HCT116 (cell line): ENCODE measurements at regions not wholly inside any gene's neighbourhood (a gene's known extent, or its start where the extent isn't known, plus 50 kb on each side); places are given as distances from the start of the nearest gene placed in this dataset.

Source experiments
- CEBPB ChIP-seq: IDR thresholded peaks from 2 replicates; pipeline ENCODE4 v1.6.1; 2012; ENCODE audit warnings: low read depth
- EZH2 ChIP-seq: fragments of 200-600 bp; sonication (generic); IDR thresholded peaks from 2 replicates; pipeline ENCODE4 v1.6.1; 2017; ENCODE audit warnings: antibody characterized with exemption, mixed run types
- FOSL1 ChIP-seq: IDR thresholded peaks from 2 replicates; pipeline ENCODE4 v1.6.1; 2012; ENCODE audit warnings: low read depth
- POLR2A ChIP-seq: IDR thresholded peaks from 2 replicates; pipeline ENCODE4 v1.7.0; 2011; ENCODE audit warnings: borderline replicate concordance; ENCODE audit not compliant: insufficient read depth, insufficient read length; ENCODE audit errors: extremely low read depth
- POLR2AphosphoS5 ChIP-seq: IDR thresholded peaks from 2 replicates; pipeline ENCODE4 v1.6.1; 2011; ENCODE audit warnings: mild to moderate bottlenecking, low read depth, low read length, moderate library complexity
- RAD21 ChIP-seq: IDR thresholded peaks from 2 replicates; pipeline ENCODE4 v1.6.1; 2012; ENCODE audit warnings: low read depth, mild to moderate bottlenecking
- TF ChIP-seq, protein P1 (sequence below), 3 experiments: fragments of 200-600 bp in 1 of 3; sonication (generic) in 1 of 3; IDR thresholded peaks in 2 of 3; conservative IDR thresholded peaks in 1 of 3; 2 replicates each; pipeline ENCODE4 v1.5.1; 2012 to 2017; ENCODE audit warnings: low read depth in 2 of 3, low read length in 2 of 3, antibody characterized with exemption in 1 of 3, borderline replicate concordance in 1 of 3, control low read depth in 1 of 3, mild to moderate bottlenecking in 1 of 3, mixed read lengths in 1 of 3, mixed run types in 1 of 3, moderate library complexity in 1 of 3; ENCODE audit not compliant: insufficient read depth in 1 of 3
- TF ChIP-seq, protein P2 (sequence below): IDR thresholded peaks from 2 replicates; pipeline ENCODE4 v1.6.1; 2011; ENCODE audit warnings: mild to moderate bottlenecking, low read length, moderate library complexity; ENCODE audit not compliant: insufficient replicate concordance; ENCODE audit errors: extremely low read depth
- TF ChIP-seq, protein P3 (sequence below): IDR thresholded peaks from 2 replicates; pipeline ENCODE4 v1.6.1; 2012
- TF ChIP-seq, protein P4 (sequence below): IDR thresholded peaks from 2 replicates; pipeline ENCODE4 v1.6.1; 2012; ENCODE audit warnings: low read depth

DNA sequence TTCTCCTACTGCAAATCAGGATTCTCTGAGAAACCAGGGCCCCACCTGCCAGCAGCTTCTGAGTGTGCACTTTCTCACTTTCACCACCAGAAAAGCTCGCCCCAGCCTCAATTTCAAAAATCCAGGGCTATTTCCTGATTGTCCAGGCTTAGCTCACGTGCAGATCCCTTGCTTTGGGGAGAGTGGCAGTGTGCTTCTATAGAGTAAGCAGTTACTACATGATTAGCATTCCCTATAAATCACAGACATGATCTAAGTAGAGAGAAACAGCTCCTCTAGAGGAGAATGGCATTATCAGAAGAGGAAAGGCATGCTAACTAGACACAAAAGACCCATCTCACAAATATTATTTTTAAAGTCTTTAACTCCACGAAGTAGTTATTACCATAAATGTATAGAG, 456.0 kb upstream of the PKN2 start:
- TF ChIP-seq POLR2A (no peak), FOSL1 (no peak), RAD21 (no peak), CEBPB (no peak), EZH2 (no peak), POLR2AphosphoS5 (no peak)
- TF ChIP-seq, protein P1, sequence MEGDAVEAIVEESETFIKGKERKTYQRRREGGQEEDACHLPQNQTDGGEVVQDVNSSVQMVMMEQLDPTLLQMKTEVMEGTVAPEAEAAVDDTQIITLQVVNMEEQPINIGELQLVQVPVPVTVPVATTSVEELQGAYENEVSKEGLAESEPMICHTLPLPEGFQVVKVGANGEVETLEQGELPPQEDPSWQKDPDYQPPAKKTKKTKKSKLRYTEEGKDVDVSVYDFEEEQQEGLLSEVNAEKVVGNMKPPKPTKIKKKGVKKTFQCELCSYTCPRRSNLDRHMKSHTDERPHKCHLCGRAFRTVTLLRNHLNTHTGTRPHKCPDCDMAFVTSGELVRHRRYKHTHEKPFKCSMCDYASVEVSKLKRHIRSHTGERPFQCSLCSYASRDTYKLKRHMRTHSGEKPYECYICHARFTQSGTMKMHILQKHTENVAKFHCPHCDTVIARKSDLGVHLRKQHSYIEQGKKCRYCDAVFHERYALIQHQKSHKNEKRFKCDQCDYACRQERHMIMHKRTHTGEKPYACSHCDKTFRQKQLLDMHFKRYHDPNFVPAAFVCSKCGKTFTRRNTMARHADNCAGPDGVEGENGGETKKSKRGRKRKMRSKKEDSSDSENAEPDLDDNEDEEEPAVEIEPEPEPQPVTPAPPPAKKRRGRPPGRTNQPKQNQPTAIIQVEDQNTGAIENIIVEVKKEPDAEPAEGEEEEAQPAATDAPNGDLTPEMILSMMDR (IDR thresholded peaks at IDR 0.05 in 2 of 3, conservative IDR thresholded peaks at IDR 0.05 in 1 of 3; ENCODE audit: borderline replicate concordance in 1 of 3, insufficient read depth in 1 of 3, low read depth in 2 of 3, low read length in 2 of 3): peak in 2 of 3 experiments; percentile 20 to 42; a peak in 3 of 6 replicates
- TF ChIP-seq, protein P2, sequence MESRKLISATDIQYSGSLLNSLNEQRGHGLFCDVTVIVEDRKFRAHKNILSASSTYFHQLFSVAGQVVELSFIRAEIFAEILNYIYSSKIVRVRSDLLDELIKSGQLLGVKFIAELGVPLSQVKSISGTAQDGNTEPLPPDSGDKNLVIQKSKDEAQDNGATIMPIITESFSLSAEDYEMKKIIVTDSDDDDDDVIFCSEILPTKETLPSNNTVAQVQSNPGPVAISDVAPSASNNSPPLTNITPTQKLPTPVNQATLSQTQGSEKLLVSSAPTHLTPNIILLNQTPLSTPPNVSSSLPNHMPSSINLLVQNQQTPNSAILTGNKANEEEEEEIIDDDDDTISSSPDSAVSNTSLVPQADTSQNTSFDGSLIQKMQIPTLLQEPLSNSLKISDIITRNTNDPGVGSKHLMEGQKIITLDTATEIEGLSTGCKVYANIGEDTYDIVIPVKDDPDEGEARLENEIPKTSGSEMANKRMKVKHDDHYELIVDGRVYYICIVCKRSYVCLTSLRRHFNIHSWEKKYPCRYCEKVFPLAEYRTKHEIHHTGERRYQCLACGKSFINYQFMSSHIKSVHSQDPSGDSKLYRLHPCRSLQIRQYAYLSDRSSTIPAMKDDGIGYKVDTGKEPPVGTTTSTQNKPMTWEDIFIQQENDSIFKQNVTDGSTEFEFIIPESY: no peak
- TF ChIP-seq, protein P3, sequence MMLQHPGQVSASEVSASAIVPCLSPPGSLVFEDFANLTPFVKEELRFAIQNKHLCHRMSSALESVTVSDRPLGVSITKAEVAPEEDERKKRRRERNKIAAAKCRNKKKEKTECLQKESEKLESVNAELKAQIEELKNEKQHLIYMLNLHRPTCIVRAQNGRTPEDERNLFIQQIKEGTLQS: no peak
- TF ChIP-seq, protein P4, sequence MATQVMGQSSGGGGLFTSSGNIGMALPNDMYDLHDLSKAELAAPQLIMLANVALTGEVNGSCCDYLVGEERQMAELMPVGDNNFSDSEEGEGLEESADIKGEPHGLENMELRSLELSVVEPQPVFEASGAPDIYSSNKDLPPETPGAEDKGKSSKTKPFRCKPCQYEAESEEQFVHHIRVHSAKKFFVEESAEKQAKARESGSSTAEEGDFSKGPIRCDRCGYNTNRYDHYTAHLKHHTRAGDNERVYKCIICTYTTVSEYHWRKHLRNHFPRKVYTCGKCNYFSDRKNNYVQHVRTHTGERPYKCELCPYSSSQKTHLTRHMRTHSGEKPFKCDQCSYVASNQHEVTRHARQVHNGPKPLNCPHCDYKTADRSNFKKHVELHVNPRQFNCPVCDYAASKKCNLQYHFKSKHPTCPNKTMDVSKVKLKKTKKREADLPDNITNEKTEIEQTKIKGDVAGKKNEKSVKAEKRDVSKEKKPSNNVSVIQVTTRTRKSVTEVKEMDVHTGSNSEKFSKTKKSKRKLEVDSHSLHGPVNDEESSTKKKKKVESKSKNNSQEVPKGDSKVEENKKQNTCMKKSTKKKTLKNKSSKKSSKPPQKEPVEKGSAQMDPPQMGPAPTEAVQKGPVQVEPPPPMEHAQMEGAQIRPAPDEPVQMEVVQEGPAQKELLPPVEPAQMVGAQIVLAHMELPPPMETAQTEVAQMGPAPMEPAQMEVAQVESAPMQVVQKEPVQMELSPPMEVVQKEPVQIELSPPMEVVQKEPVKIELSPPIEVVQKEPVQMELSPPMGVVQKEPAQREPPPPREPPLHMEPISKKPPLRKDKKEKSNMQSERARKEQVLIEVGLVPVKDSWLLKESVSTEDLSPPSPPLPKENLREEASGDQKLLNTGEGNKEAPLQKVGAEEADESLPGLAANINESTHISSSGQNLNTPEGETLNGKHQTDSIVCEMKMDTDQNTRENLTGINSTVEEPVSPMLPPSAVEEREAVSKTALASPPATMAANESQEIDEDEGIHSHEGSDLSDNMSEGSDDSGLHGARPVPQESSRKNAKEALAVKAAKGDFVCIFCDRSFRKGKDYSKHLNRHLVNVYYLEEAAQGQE: no peak
